GM12875 (cell line): ENCODE measurements at regions not wholly inside any gene's neighbourhood (a gene's known extent, or its start where the extent isn't known, plus 50 kb on each side); places are given as distances from the start of the nearest gene placed in this dataset.
"Not testable (repeated sequence)": the region's sequence is repeated elsewhere in the genome, so short reads cannot be mapped to it uniquely, and the experiment has no call there.

Source experiments
- H3K4me3 ChIP-seq: one replicate; pipeline ENCODE4 v1.5.1; 2011; ENCODE audit warnings: low read depth, low read length, control low read depth
- TF ChIP-seq, protein P1 (sequence below): IDR thresholded peaks from 2 replicates; pipeline ENCODE4 v1.5.1; 2011; ENCODE audit warnings: low read depth, mild to moderate bottlenecking, control low read depth, inconsistent platforms, low read length, moderate library complexity, borderline replicate concordance; ENCODE audit not compliant: insufficient read depth

DNA sequence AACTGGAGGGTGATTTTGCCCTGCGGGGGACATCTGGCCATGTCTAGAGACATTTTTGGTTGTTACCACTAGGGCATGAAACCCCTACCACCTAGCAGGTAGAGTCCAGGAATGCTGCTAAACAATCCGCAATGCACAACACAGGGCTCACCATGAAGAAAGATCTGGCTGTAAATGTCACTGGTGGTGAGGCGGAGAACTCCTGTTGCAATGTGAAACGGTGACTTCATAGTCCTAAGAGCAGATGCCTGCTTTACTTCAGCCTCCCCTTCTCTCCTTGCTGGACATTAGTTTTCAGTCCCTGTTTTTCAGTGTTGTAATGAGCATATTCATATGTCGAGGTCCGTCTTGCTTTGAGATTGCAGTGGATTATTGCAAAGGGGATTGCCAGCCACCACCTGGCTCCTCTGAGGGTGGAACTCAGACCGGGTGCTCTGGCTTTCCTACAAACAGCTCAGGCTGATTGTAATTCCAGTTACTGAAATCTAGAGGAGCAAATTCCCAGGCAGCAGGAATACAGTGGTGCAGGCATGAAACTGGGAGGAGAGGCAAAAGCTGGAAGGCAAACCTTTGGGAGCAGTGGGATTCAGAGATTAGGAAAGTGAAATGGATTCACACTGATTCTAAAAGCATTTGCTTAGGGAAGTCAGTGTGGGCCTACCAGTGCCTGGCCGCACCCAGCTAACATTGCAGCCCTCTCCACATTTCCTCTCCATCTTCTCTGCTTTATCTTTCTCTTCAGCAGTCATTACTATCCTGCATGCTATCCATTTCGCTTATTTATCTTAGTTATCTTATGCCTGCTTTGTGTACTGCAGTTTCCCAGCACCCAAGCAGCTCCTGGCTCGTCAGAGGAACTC, 76.1 kb upstream of the PCDH8 start:
- H3K4me3 ChIP-seq: no peak overlapping the region
- TF ChIP-seq, protein P1, sequence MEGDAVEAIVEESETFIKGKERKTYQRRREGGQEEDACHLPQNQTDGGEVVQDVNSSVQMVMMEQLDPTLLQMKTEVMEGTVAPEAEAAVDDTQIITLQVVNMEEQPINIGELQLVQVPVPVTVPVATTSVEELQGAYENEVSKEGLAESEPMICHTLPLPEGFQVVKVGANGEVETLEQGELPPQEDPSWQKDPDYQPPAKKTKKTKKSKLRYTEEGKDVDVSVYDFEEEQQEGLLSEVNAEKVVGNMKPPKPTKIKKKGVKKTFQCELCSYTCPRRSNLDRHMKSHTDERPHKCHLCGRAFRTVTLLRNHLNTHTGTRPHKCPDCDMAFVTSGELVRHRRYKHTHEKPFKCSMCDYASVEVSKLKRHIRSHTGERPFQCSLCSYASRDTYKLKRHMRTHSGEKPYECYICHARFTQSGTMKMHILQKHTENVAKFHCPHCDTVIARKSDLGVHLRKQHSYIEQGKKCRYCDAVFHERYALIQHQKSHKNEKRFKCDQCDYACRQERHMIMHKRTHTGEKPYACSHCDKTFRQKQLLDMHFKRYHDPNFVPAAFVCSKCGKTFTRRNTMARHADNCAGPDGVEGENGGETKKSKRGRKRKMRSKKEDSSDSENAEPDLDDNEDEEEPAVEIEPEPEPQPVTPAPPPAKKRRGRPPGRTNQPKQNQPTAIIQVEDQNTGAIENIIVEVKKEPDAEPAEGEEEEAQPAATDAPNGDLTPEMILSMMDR: no peak

DNA sequence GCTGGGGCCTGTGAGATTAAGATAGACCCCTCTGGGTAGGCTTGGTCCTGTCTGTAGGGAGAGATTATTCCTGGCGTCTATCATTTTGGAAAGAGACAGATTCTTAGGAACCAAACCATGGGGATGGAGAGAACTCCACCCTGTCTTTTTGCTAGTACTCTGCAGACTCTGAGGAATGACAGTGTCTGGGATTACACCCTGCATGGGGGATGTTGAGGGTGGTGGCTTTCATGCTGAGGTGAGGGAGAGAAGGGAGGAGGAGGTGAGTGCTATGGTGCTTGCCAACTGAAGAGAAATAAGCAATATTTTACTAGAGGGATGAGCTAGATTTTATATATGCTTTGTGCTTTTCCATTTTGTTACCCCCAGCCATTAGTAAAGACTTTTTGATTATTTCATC, 74.5 kb upstream of the PCDH8 start:
- TF ChIP-seq, protein P1: no peak
- H3K4me3 ChIP-seq: no peak overlapping the region

DNA sequence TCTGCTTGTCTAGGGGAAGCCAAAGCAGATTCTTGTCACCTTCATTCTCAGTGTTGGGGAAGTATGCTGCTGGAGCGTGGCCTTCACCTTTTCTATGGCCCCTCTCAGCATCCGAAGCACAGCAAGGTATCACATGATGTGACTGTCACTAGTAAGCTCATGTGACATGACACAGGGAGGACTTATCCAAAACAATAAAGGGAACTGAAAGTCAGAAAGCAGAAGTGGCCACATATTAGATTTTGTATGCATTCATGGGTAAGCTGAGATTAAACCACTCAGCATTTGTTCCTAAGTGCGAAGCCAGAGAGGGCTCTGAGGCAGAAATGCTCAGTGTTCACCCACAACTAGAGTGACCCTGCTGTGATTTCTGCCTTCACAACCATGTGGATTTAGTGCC, 72.8 kb upstream of the PCDH8 start:
- H3K4me3 ChIP-seq: no peak overlapping the region
- TF ChIP-seq, protein P1: no peak

DNA sequence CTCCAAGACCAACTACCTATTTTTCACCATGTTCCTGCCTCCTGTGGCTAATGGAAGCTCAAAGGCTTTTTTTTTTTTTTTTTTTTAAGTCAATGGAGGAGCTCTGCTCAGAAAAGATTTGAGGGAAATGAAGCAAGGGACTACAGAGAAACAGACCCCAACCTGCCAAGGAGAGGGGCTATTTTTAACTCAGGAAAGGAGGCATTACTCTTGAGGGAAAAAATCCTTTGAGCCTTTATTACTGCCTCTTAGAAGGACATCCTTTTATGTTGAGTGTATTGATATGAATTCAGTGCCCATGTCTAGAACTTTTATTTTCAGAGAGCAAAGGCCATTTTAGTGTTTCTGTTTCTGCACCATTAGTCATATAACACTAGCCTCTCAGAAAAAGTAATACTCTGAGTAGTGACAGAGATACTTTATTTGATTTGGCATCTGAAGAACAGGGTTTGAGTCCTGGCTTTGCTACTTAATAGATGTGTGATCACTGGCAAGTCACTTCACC, 68.1 kb upstream of the PCDH8 start:
- TF ChIP-seq, protein P1: no peak
- no peak overlapping the region for H3K4me3 ChIP-seq

DNA sequence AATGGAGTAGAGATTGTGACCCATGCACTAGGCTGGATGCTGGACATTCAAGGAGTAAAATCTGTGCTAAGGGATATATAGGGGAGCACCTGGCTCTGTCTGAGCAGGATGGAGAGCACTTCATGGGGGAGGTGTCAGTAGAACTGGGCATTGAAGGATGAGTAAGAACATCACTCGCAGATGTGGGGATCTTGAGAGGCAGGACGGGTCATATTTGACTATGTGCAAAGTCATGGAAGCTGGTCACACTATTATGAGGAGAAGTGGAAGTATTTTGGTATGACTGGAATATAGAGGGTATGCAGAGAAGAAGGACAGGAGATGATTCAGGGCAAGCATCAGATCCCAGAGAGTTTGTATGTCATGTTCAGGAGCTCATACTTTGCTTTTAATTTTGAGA, 62.9 kb upstream of the PCDH8 start:
- no peak overlapping the region for H3K4me3 ChIP-seq
- TF ChIP-seq, protein P1: no peak

DNA sequence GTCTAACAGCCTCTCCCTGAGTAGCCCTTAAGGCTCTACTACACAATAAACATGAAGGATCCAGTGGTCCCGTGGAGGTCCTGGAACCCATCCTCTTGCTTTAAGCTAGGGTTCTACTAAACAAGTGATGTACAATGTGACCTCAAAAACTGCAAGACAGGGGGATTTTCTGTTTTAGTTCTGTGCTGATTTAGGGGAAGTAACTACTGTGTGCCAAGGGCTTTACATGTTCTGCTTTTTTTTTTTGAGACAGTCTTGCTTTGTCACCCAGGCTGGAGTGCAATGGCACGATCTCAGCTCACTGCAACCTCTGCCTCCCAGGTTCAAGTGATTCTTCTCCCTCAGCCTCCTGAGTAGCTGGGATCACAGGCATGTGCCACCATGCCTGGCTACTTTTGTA, 61.9 kb upstream of the PCDH8 start:
- H3K4me3 ChIP-seq: not testable (repeated sequence)

DNA sequence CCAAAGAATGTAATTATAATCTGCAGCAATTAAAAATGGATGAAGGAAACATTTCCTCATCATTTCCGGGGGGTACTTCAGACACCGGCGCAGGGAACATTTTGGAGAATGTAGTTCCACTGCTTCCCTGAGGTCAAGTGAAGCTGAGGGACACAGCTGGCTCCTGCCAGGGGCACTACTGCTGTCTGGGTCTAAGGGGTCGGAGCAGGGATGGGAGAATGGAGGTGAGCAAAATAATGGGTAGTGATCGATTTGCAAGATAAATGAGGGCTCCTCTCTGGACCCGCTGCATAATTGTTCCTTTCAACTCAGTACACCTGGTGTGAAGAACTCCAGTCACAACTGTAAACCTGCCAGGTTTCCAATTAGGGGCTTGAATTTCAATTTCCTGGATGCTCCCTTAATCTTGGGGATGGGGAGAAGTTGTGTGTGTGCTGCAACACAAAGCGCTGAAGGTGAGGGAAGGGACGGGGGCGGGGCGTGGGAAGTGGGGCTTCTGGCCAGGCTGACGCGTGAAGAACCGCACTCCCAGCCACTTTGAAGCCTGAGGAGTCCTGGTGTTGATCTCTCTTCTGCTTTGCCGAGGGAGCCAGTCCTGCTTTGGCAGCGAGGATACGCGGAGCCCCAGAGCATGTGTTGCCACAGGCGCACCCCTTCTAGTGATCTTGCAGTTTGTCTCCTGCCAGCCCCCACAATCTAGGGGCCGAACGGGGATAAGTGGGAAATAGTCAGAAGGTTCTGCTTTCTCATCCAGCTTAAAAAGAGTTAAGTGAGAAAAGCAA, 57.9 kb upstream of the PCDH8 start:
- no peak overlapping the region for H3K4me3 ChIP-seq
- TF ChIP-seq, protein P1: no peak
